Panc1 (cell line): ENCODE measurements at regions not wholly inside any gene's neighbourhood (a gene's known extent, or its start where the extent isn't known, plus 50 kb on each side); places are given as distances from the start of the nearest gene placed in this dataset.

Source experiments
- CTCF ChIP-seq: fragments of 450-650 bp; IDR thresholded peaks from 2 replicates; pipeline ENCODE4 v1.5.1; 2017; ENCODE audit warnings: mild to moderate bottlenecking
- POLR2AphosphoS5 ChIP-seq: IDR thresholded peaks from 2 replicates; pipeline ENCODE4 v1.6.1; 2012; ENCODE audit warnings: mild to moderate bottlenecking, low read depth, low read length, moderate library complexity
- REST ChIP-seq, 2 experiments: IDR thresholded peaks; 2 replicates each; pipeline ENCODE4 v1.6.1; 2011 to 2012; ENCODE audit warnings: low read depth in 2 of 2, control low read depth in 1 of 2, low read length in 1 of 2, mild to moderate bottlenecking in 1 of 2, moderate library complexity in 1 of 2; ENCODE audit not compliant: insufficient read depth in 1 of 2

- TF ChIP-seq CTCF, result no peak
- no peak for TF ChIP-seq REST (IDR thresholded peaks at IDR 0.05; ENCODE audit: insufficient read depth in 1 of 2, low read depth in 2 of 2, low read length in 1 of 2)
- no peak for TF ChIP-seq POLR2AphosphoS5
These were observed 250.5 kb upstream of the PELI2 start for GRCh38 chr14:55867719-55868118.
